GM12878 (cell line): ENCODE measurements at regions not wholly inside any gene's neighbourhood (a gene's known extent, or its start where the extent isn't known, plus 50 kb on each side); places are given as distances from the start of the nearest gene placed in this dataset.

Experiments used
- ATAC-seq: fragments of 200-7000 bp; cut with Tn5 transposase; 3 replicates; pipeline ENCODE4 v1.9.1; 2020; ENCODE audit warnings: mild to moderate bottlenecking, moderate library complexity
- BruUV-seq: library from RNA; stranded (reverse); fragments of 400-500 nt; replicated peaks from 2 replicates; lab custom pipeline; 2021; lab: Mats Ljungman, UMichigan
- CTCF ChIA-PET: fragments of 300-600 bp; sonication (Branson Sonifier 250); formaldehyde crosslinking; extraction: SDS; loops from one replicate; lab custom pipeline; 2021; ENCODE audit warnings: inconsistent platforms; lab: Yijun Ruan, JAX
- POLR2A ChIA-PET: fragments of 350-600 bp; formaldehyde crosslinking; extraction: SDS; loops from one replicate; lab custom pipeline; 2021; ENCODE audit warnings: inconsistent platforms; lab: Charles Lee
- RAD21 ChIA-PET: fragments of 300-600 bp; sonication (Branson Sonifier 250); formaldehyde crosslinking; loops from one replicate; lab custom pipeline; 2023; ENCODE audit warnings: antibody characterized with exemption; ENCODE audit not compliant: unreplicated experiment; lab: Charles Lee
- SMC1A ChIA-PET: fragments of 300-600 bp; sonication (Branson Sonifier 250); formaldehyde crosslinking; loops from one replicate; lab custom pipeline; 2023; ENCODE audit not compliant: unreplicated experiment, uncharacterized antibody; lab: Charles Lee
- DNase-seq: peaks from one replicate; pipeline ENCODE4 v3.0.0-alpha.2; 2011; ENCODE audit warnings: low read depth, low spot score
- FAIRE-seq: peaks from 3 replicates; lab custom pipeline; 2011; peaks lifted over from hg19 to GRCh38; lab: Jason Lieb, UNC
- H2AFZ ChIP-seq: 2 replicates; pipeline ENCODE4 v1.6.0; 2011; ENCODE audit warnings: low read depth, low read length, control low read depth; ENCODE audit not compliant: control insufficient read depth
- H3K27ac ChIP-seq: 2 replicates; pipeline ENCODE4 v1.5.1; 2011; ENCODE audit warnings: control low read depth; ENCODE audit not compliant: control insufficient read depth, insufficient read depth
- H3K27me3 ChIP-seq, 2 experiments: replicated peaks in 1 of 2; 2 replicates each; pipeline versions ENCODE4 v1.6.0 to v1.6.1; 2011; ENCODE audit warnings: low read length in 1 of 2; ENCODE audit not compliant: control insufficient read depth in 2 of 2, insufficient read depth in 2 of 2
- H3K36me3 ChIP-seq, 2 experiments: 2 replicates each; pipeline ENCODE4 v1.5.1; 2011; ENCODE audit warnings: low read length in 1 of 2; ENCODE audit not compliant: control insufficient read depth in 2 of 2, insufficient read depth in 2 of 2
- H3K4me1 ChIP-seq: 2 replicates; pipeline ENCODE4 v1.6.1; 2011; ENCODE audit warnings: mild to moderate bottlenecking, low read length, moderate library complexity, mixed read lengths; ENCODE audit not compliant: control insufficient read depth, insufficient read depth
- H3K4me2 ChIP-seq: 2 replicates; pipeline ENCODE4 v1.6.0; 2011; ENCODE audit warnings: control low read depth; ENCODE audit not compliant: control insufficient read depth, insufficient read depth
- H3K4me3 ChIP-seq: fragments of 200-600 bp; sonication (generic); 2 replicates; pipeline ENCODE4 v1.5.1; 2016
- H3K79me2 ChIP-seq: 2 replicates; pipeline ENCODE4 v1.6.0; 2011; ENCODE audit warnings: low read length; ENCODE audit not compliant: control insufficient read depth, insufficient read depth
- H3K9ac ChIP-seq: 2 replicates; pipeline ENCODE4 v1.8.0; 2011; ENCODE audit warnings: low read length, control low read depth, mixed read lengths; ENCODE audit not compliant: control insufficient read depth, insufficient read depth
- H3K9me3 ChIP-seq: replicated peaks from 3 replicates; pipeline ENCODE4 v1.5.1; 2011; ENCODE audit warnings: mild to moderate bottlenecking, low read length; ENCODE audit not compliant: control insufficient read depth, insufficient read depth
- H4K20me1 ChIP-seq: 2 replicates; pipeline ENCODE4 v1.6.0; 2011; ENCODE audit not compliant: control insufficient read depth, insufficient read depth
- BCLAF1 ChIP-seq: fragments of 450-650 bp; IDR thresholded peaks from 2 replicates; pipeline ENCODE4 v1.6.1; 2017; ENCODE audit warnings: antibody characterized with exemption, mild to moderate bottlenecking, moderate library complexity
- CREM ChIP-seq: IDR thresholded peaks from 2 replicates; pipeline ENCODE4 v1.6.1; 2014; ENCODE audit warnings: antibody characterized with exemption, low read depth
- CUX1 ChIP-seq: IDR thresholded peaks from 2 replicates; pipeline ENCODE4 v1.6.1; 2012; ENCODE audit warnings: improper control_type of control experiment, low read depth, low read length; ENCODE audit not compliant: insufficient replicate concordance
- EP300 ChIP-seq, 2 experiments: fragments of 150-350 bp in 1 of 2; IDR thresholded peaks; 2 replicates each; pipeline ENCODE4 v1.6.1; 2011 to 2012; ENCODE audit warnings: low read depth in 2 of 2, low read length in 2 of 2, borderline replicate concordance in 1 of 2, improper control_type of control experiment in 1 of 2, inconsistent platforms in 1 of 2; ENCODE audit not compliant: control insufficient read depth in 1 of 2
- KLF5 ChIP-seq: fragments of 450-650 bp; IDR thresholded peaks from 2 replicates; pipeline ENCODE4 v1.6.1; 2014; ENCODE audit warnings: mild to moderate bottlenecking; ENCODE audit not compliant: partially characterized antibody
- PBX3 ChIP-seq: IDR thresholded peaks from 2 replicates; pipeline ENCODE4 v1.6.1; 2011; ENCODE audit warnings: mild to moderate bottlenecking, low read depth, low read length, moderate library complexity; ENCODE audit not compliant: insufficient replicate concordance
- RUNX3 ChIP-seq: IDR thresholded peaks from 2 replicates; pipeline ENCODE4 v1.6.1; 2012; ENCODE audit warnings: low read length, inconsistent platforms
- STAT3 ChIP-seq: IDR thresholded peaks from 2 replicates; pipeline ENCODE4 v1.6.1; 2011; ENCODE audit warnings: low read depth, low read length, improper control_type of control experiment
- SUZ12 ChIP-seq: fragments of 200-600 bp; sonication (generic); IDR thresholded peaks from one replicate; pipeline ENCODE4 v1.6.1; 2018; ENCODE audit warnings: antibody characterized with exemption, mild to moderate bottlenecking; ENCODE audit not compliant: unreplicated experiment
- WRNIP1 ChIP-seq: IDR thresholded peaks from 2 replicates; pipeline ENCODE4 v1.6.1; 2011; ENCODE audit warnings: low read depth, low read length, improper control_type of control experiment, borderline replicate concordance
- WGBS: methylation state at CpG from one replicate; pipeline ENCODE4 v1.1.6; 2016; ENCODE audit warnings: low lambda C conversion rate; ENCODE audit not compliant: insufficient replicate concordance, insufficient coverage; ENCODE audit errors: missing lambda C conversion rate; 5-methylcytosine and 5-hydroxymethylcytosine counted together
- in situ Hi-C: fragments of 300-500 bp; cut with MboI; formaldehyde crosslinking; loops from 9 replicates; pipeline ENCODE4 v1.14.3; 2018; ENCODE audit warnings: mixed read lengths
- intact Hi-C: fragments of 100-400 bp; cut with micrococcal nuclease; formaldehyde crosslinking; loops from one replicate; pipeline ENCODE4 v1.14.2; 2022; ENCODE audit not compliant: unreplicated experiment

GRCh38 chr18:8548186-8548585, 61.1 kb upstream of the RAB12 start:
- CTCF ChIA-PET, result no interaction called here
- H4K20me1 ChIP-seq, result no peaks in the 10 kb centered on the region
- POLR2A ChIA-PET, result no interaction called here
- SMC1A ChIA-PET, result no interaction called here
- no peak overlapping the region for H3K9ac ChIP-seq
- intact Hi-C loops, result no loop called here
- in situ Hi-C loops, result no loop called here
- H3K4me1 ChIP-seq, result peaks cover 3% of the 10 kb centered on the region; the same call in 1 of the 2 replicates
- no peak overlapping the region for H3K4me3 ChIP-seq
- no peaks in the 10 kb centered on the region for H3K36me3 ChIP-seq
- no peaks in the 10 kb centered on the region for H3K27me3 ChIP-seq
- FAIRE-seq, result no peak
- DNase-seq, result no peak
- no peaks in the 10 kb centered on the region; the same call in 2 of the 3 replicates for H3K9me3 ChIP-seq
- no peak overlapping the region for H2AFZ ChIP-seq
- no peak for ATAC-seq
- RAD21 ChIA-PET, result no interaction called here
- TF ChIP-seq STAT3 (no peak), CREM (no peak), KLF5 (no peak), RUNX3 (no peak), BCLAF1 (no peak), SUZ12 (no peak), PBX3 (no peak), EP300 (IDR thresholded peaks at IDR 0.05; ENCODE audit: borderline replicate concordance in 1 of 2, control insufficient read depth in 1 of 2, low read depth in 2 of 2, low read length in 2 of 2) (no peak), CUX1 (no peak), WRNIP1 (no peak)
- H3K27ac ChIP-seq, result no peak overlapping the region
- H3K4me2 ChIP-seq, result no peak overlapping the region
- no peaks in the 10 kb centered on the region for H3K79me2 ChIP-seq
- BruUV-seq, result no TSS peak
- 67% methylated on average over 8 of the region's 8 CpGs for WGBS
